Stomach smooth muscle (tissue), 2 donors: ENCODE measurements at regions not wholly inside any gene's neighbourhood (a gene's known extent, or its start where the extent isn't known, plus 50 kb on each side); places are given as distances from the start of the nearest gene placed in this dataset.

Experiments used
- H3K27ac ChIP-seq: one replicate; pipeline ENCODE4 v1.7.0; 2013; ENCODE audit warnings: mild to moderate bottlenecking, low read length, inconsistent platforms
- H3K27me3 ChIP-seq, 2 donors: one replicate each; pipeline ENCODE4 v1.7.0; 2013; ENCODE audit warnings: low read length in 2 of 2; ENCODE audit not compliant: insufficient read depth in 2 of 2, control insufficient read depth in 1 of 2
- H3K36me3 ChIP-seq, 2 donors: one replicate each; pipeline ENCODE4 v1.7.0; 2013; ENCODE audit warnings: low read length in 2 of 2; ENCODE audit not compliant: control insufficient read depth in 2 of 2, insufficient read depth in 2 of 2
- H3K4me1 ChIP-seq: one replicate; pipeline ENCODE4 v1.7.0; 2013; ENCODE audit warnings: low read length; ENCODE audit not compliant: control insufficient read depth, insufficient read depth
- H3K4me3 ChIP-seq, 2 donors: one replicate each; pipeline ENCODE4 v1.7.0; 2013; ENCODE audit warnings: low read length in 2 of 2
- H3K9ac ChIP-seq, 2 donors: one replicate each; pipeline ENCODE4 v1.7.0; 2013; ENCODE audit warnings: low read length in 2 of 2, mild to moderate bottlenecking in 1 of 2
- H3K9me3 ChIP-seq, 2 donors: one replicate each; pipeline ENCODE4 v1.7.0; 2013; ENCODE audit warnings: low read length in 2 of 2; ENCODE audit not compliant: control insufficient read depth in 2 of 2
- donor health status: healthy.
- donor health status: Pancreatic carcinoma.

DNA sequence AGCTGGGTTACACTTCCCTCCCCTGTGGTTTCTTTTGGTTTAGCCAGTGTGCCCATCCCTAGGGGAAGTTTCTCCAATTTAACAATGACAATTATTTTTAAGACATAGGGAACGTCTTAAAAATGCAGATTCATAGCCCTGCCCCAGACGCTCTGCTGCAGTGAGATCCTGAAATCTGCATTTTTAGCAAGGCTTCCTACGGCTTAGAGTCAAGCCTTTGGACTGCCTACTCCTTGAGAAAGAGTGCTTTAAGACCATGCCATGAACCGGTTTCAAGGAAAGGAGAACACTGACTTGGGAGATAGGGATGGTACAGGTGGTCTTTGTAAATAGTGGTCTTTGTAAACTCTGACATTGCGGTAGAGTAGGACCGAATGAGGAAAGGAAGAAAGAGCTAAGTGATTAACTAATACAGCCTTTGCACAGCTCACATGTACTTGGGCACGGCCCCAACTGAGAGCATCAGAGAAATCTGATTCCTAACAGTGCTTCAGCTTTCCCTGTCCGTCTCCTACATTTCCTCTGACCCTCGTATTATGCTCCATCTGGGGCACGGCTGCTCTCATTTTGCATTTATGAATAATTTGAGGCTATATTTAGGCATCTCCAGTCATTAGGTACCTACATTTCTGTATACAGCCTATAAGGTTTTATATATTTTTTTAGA, 217.6 kb upstream of the TANK start:
- no peak overlapping the region for H3K9ac ChIP-seq
- no peak overlapping the region for H3K4me3 ChIP-seq
- no peaks in the 10 kb centered on the region for H3K27me3 ChIP-seq
- no peaks in the 10 kb centered on the region for H3K9me3 ChIP-seq
- no peak overlapping the region for H3K27ac ChIP-seq
- H3K4me1 ChIP-seq = peaks cover 2% of the 10 kb centered on the region
- no peaks in the 10 kb centered on the region for H3K36me3 ChIP-seq

DNA sequence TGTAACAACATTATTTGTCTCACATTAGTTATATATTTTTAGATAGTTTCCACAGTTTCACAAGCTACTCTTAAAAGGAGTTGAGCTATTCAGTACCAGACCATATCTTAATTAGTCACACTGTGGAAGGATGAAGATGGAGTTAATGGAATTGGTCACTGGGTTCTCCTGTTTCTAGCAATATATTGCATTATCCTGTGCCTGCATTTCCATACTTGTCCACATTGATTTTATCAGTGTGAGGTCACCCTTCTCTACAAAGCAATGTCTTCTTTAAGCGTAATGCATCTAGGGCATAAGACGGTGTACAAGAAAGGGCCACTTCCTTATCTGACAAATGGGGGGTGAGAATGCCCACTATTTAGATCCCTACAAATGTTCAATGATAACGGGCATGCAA, 216.8 kb upstream of the TANK start:
- no peak overlapping the region for H3K27ac ChIP-seq
- no peak overlapping the region for H3K4me3 ChIP-seq
- H3K36me3 ChIP-seq = no peaks in the 10 kb centered on the region

DNA sequence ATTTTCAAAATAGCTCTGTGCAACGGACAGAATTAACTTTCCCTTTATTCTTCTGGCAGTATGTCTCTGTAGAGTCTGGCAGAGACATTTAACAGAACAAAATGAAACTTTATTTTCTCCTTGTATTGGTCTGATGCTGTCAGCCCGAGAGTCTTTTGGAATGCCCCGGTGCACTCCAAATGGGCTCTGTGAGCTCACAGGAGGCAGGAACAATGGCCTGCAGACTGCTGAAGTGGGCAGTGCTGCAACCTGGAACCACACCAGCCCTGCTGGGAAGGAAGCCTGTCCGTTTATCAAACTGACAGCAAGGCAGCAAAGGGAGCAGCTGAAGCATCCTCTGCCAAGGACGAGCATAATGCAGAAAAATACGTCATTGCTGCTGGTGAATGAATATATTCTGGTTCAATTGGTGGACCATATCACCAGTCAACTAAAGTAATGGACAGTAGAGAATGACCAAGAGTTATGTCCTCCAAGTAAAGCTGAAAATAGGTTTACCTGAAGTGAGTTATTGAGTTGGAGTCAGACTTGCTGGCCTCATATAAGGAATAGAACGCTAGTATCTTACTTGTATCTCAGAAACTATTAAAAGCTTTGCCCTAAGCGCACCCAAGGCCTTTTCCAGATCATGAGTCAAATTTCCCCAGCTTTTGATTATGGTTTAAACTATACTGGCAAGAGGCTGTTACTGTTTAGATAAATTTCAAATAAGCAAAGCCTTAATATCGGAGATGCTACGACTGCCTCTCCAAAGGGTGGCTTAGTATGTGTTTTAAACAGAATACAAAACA, 207.6 kb upstream of the TANK start:
- Histone ChIP-seq H3K9ac (peak overlapping the region; percentile 30 to 32), H3K4me1 (peaks cover 18% of the 10 kb centered on the region), H3K27ac (peak overlapping the region; percentile 65), H3K4me3 (peak overlapping the region; percentile 42 to 67), H3K9me3 (no peaks in the 10 kb centered on the region), H3K36me3 (no peaks in the 10 kb centered on the region), H3K27me3 (no peaks in the 10 kb centered on the region)

More for the DNA sequence above, 216.8 kb upstream of the TANK start:
- Histone ChIP-seq H3K4me1 (peaks cover 2% of the 10 kb centered on the region), H3K9me3 (no peaks in the 10 kb centered on the region), H3K27me3 (no peaks in the 10 kb centered on the region), H3K9ac (no peak overlapping the region)

DNA sequence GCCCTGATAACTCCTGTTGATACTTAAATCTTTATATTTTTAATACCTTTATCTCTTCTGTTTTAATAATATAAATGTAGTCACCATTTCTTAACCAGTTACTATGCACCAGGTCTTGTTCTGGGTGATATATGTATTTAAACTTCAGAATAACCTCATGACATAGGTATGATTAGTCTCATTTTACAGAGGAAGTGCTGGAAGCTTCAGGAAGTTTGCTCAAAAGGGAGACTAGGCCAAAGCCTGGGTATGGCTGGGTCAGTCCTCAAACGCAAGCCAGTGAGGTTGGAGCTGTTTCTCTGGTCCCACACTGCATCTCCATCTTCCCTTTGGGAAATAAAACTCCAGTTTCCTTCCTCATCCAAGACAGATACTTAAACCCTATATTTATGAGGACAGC, 204.7 kb upstream of the TANK start:
- H3K27me3 ChIP-seq = no peaks in the 10 kb centered on the region
- H3K4me1 ChIP-seq = peaks cover 18% of the 10 kb centered on the region
- no peaks in the 10 kb centered on the region for H3K36me3 ChIP-seq
- no peaks in the 10 kb centered on the region for H3K9me3 ChIP-seq
- no peak overlapping the region for H3K27ac ChIP-seq
- no peak overlapping the region for H3K9ac ChIP-seq
- no peak overlapping the region for H3K4me3 ChIP-seq

DNA sequence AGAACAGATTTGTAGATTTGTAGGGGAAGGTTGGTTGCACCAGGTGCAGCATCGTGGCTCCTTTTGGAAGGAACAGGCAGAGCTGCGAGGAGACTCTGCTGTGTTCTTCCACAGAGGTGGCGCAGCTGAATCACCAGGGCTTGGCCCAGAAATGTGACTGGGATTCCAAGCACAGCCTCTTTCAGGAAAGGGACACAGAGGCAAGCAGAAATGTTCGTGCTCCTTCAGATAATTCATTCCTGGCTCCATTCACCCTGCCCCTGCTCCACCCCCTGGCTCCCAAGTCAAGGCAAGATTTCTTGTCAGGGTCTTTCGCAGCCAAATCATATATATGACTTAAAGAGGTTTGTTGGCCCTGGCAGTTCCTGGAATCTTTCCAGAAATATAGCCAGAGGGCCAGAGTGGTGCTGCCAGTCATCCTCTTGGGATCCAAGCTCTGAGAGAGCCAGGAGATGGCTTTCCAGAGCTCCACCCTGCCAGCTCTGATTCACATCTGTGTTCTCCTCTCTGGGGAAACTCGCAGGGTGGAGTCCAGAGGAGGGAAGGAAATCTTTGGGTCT, 203.9 kb upstream of the TANK start:
- H3K27me3 ChIP-seq = no peaks in the 10 kb centered on the region
- no peak overlapping the region for H3K9ac ChIP-seq
- peak overlapping the region; percentile 24 for H3K27ac ChIP-seq
- peaks cover 18% of the 10 kb centered on the region for H3K4me1 ChIP-seq
- no peak overlapping the region for H3K4me3 ChIP-seq
- H3K9me3 ChIP-seq = no peaks in the 10 kb centered on the region
- H3K36me3 ChIP-seq = no peaks in the 10 kb centered on the region

DNA sequence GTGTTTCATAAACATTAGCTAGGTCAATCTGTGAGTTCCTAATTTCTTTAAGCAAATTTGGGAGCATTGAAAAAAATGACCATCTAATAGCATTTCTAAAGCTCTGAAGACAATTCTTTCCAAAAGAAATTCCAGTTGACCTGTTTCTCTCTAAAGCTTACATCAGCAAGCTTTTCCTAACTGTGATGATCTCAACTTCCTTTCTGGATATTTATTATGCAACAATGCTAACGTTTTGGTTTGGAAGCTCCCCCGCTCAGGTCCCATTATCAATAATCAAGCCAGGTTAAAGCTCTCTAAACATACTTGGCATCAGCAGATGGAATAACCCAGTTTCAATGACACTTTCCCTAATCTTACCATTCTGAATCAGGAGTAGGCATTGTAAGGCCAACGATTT, 196.3 kb upstream of the TANK start:
- no peaks in the 10 kb centered on the region for H3K4me1 ChIP-seq
- no peaks in the 10 kb centered on the region for H3K27me3 ChIP-seq
- H3K9me3 ChIP-seq = no peaks in the 10 kb centered on the region
- H3K9ac ChIP-seq = no peak overlapping the region
- H3K4me3 ChIP-seq = no peak overlapping the region
- no peak overlapping the region for H3K27ac ChIP-seq
- no peaks in the 10 kb centered on the region for H3K36me3 ChIP-seq

DNA sequence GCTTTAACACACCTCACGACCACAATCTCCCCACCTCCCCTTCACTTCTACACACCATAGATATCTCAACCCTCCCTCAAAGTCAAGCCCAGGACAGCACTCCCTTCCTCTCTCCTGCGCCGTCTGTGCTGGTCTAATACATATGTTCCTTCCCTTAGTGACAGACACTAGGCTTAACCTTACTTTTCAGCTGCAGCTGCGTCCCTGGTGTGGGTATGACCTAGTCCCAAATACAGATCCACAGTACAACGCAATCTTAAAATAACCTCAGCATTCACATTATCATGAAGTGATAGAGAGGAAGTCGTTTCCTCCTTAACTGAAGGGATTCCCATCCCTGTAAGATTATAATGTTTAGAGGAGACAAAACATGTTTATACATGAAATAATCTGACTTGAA, 192.7 kb upstream of the TANK start:
- H3K27ac ChIP-seq = no peak overlapping the region
- H3K36me3 ChIP-seq = no peaks in the 10 kb centered on the region
- H3K4me1 ChIP-seq = no peaks in the 10 kb centered on the region
- H3K27me3 ChIP-seq = no peaks in the 10 kb centered on the region
- H3K9ac ChIP-seq = no peak overlapping the region
- no peak overlapping the region for H3K4me3 ChIP-seq
- no peaks in the 10 kb centered on the region for H3K9me3 ChIP-seq

DNA sequence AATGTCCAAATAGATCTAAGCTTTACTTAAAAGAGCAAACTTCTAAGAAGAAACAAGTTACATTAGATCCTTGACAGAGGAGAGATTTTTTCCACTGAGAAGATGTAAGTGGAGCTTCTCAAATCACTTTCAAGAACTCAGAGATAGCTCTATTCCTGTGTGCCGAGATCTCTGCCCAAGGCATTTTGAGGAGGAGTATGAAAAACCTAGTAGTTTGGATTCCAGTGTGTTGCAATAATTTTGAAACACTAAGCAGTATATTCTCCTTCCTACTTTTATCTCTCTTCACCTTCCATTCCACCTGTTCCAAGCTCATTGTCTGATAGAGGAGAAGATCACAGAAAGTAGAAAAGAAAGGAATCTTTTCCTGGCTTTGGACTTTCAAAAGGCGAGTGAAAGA, 192.0 kb upstream of the TANK start:
- H3K9ac ChIP-seq = no peak overlapping the region
- H3K4me1 ChIP-seq = no peaks in the 10 kb centered on the region
- H3K36me3 ChIP-seq = no peaks in the 10 kb centered on the region
- no peaks in the 10 kb centered on the region for H3K27me3 ChIP-seq
- H3K27ac ChIP-seq = no peak overlapping the region
- H3K9me3 ChIP-seq = no peaks in the 10 kb centered on the region
- H3K4me3 ChIP-seq = no peak overlapping the region

DNA sequence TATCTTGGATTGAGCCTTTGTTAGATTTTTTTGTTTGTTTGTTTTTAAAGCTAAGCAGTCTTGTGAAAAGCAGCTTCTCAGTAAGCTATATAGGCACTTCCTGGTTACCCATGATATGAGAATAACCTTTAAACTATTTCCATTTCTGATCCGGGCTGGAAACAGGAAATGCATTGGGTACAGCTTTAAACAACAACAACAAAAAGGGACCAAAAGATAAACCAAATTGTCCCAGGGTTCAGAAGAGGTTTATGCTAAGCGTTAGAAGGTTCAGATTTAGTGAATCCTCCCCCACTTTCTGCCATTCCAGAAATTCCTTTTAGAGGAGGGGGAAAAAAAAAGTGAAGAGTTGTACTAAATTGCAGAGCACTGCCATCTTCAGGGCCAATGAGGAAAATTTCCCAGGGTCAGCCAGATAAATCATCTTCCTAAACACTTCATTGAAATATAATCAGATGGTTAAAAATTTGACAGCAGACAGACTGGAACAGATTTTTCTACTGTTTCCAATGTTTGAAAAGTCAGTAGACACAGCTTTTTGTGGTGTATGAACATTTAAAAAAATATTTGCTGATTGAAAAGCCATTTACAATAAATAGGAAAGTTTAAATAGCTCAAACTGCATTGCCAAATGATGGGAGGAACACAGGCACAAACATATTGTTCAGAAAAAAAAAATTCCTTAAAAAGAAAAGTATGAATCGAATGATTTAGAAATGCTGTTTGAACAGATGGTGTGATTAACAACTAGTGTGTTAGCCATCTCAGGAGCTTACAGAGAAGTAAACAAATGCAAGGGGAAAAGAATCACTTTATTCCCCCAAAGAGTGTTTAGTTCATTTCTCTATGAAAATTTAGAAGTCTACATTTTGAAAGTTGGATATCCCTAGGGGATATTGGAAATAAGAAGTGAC, 189.9 kb upstream of the TANK start:
- Histone ChIP-seq H3K9me3 (no peaks in the 10 kb centered on the region), H3K4me3 (peak overlapping the region; percentile 24 to 31), H3K36me3 (no peaks in the 10 kb centered on the region), H3K27ac (no peak overlapping the region), H3K9ac (no peak overlapping the region), H3K27me3 (no peaks in the 10 kb centered on the region), H3K4me1 (no peaks in the 10 kb centered on the region)

DNA sequence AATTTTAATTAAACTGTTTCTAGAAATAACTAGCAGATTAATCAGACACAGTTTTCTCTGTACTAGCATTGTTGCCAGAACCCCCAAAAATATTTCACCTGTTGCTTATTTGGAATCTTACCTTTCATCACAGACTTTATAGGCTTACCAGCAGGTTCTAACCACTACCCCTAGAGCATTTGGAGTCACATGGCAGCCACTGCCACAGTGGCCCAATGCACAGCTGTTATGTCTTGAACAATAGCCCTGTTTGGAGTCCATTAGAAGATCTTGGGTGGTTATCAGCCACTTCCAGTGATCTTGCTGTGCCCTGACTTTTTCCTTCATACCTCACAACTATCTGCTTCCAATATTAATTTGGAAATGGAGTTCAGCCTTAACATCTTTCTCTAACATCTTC, 186.2 kb upstream of the TANK start:
- H3K36me3 ChIP-seq = no peaks in the 10 kb centered on the region
- no peak overlapping the region for H3K27ac ChIP-seq
- no peaks in the 10 kb centered on the region for H3K4me1 ChIP-seq
- H3K9ac ChIP-seq = no peak overlapping the region
- no peaks in the 10 kb centered on the region for H3K27me3 ChIP-seq
- no peaks in the 10 kb centered on the region for H3K9me3 ChIP-seq
- no peak overlapping the region for H3K4me3 ChIP-seq
